ENCODE measurements at regions not wholly inside any gene's neighbourhood (a gene's known extent, or its start where the extent isn't known, plus 50 kb on each side); places are given as distances from the start of the nearest gene placed in this dataset.
"Not testable (repeated sequence)": the region's sequence is repeated elsewhere in the genome, so short reads cannot be mapped to it uniquely, and the experiment has no call there.

- no peaks in the 10 kb centered on the region for H3K27me3 ChIP-seq (ENCODE audit: control insufficient read depth, insufficient read depth, low read length)
- H3K9me3 ChIP-seq (ENCODE audit: control insufficient read depth, insufficient read depth, low read length) = peaks cover 9% of the 10 kb centered on the region
- H3K4me1 ChIP-seq (ENCODE audit: control insufficient read depth, insufficient read depth, low read length) = peaks cover 12% of the 10 kb centered on the region
- WGBS (ENCODE audit: insufficient coverage) = 100% methylated on average over 1 of the region's 3 CpGs
- no peak overlapping the region for H3K4me3 ChIP-seq (ENCODE audit: low read depth, low read length)
- H3K36me3 ChIP-seq (ENCODE audit: control insufficient read depth, insufficient read depth, low read length) = no peaks in the 10 kb centered on the region
- no peak for DNase-seq (ENCODE audit: low read depth in 4 of 6, low spot score in 6 of 6)
- H3K27ac ChIP-seq (ENCODE audit: low read depth, low read length) = no peak overlapping the region
Observed at GRCh38 chr2:16060125-16060935, 120.0 kb downstream of the MYCN start.

- no peak overlapping the region for H3K4me3 ChIP-seq (ENCODE audit: low read depth, low read length)
- H3K27ac ChIP-seq (ENCODE audit: low read depth, low read length) = no peak overlapping the region
- H3K27me3 ChIP-seq (ENCODE audit: control insufficient read depth, insufficient read depth, low read length) = no peaks in the 10 kb centered on the region
- no peak for DNase-seq (ENCODE audit: low read depth in 4 of 6, low spot score in 6 of 6)
- no peaks in the 10 kb centered on the region for H3K36me3 ChIP-seq (ENCODE audit: control insufficient read depth, insufficient read depth, low read length)
- peaks cover 9% of the 10 kb centered on the region for H3K9me3 ChIP-seq (ENCODE audit: control insufficient read depth, insufficient read depth, low read length)
- no CpG with 5 or more reads among the region's 4 CpGs for WGBS (ENCODE audit: insufficient coverage)
- H3K4me1 ChIP-seq (ENCODE audit: control insufficient read depth, insufficient read depth, low read length) = peaks cover 12% of the 10 kb centered on the region
Observed at GRCh38 chr2:16059393-16060016, 119.2 kb downstream of the MYCN start.

GRCh38 chr2:16058747-16059358 is 118.5 kb downstream of the MYCN start:
- Histone ChIP-seq H3K36me3 (ENCODE audit: control insufficient read depth, insufficient read depth, low read length) (no peaks in the 10 kb centered on the region), H3K27me3 (ENCODE audit: control insufficient read depth, insufficient read depth, low read length) (no peaks in the 10 kb centered on the region), H3K4me1 (ENCODE audit: control insufficient read depth, insufficient read depth, low read length) (peaks cover 12% of the 10 kb centered on the region), H3K9me3 (ENCODE audit: control insufficient read depth, insufficient read depth, low read length) (peaks cover 9% of the 10 kb centered on the region), H3K4me3 (ENCODE audit: low read depth, low read length) (no peak overlapping the region), H3K27ac (ENCODE audit: low read depth, low read length) (no peak overlapping the region)
- no peak for DNase-seq (ENCODE audit: low read depth in 4 of 6, low spot score in 6 of 6)
- no CpG with 5 or more reads among the region's 3 CpGs for WGBS (ENCODE audit: insufficient coverage)

GRCh38 chr2:16058256-16058655 is 117.9 kb downstream of the MYCN start:
- no peaks in the 10 kb centered on the region for H3K36me3 ChIP-seq (ENCODE audit: control insufficient read depth, insufficient read depth, low read length)
- 75% methylated on average over 6 of the region's 6 CpGs for WGBS (ENCODE audit: insufficient coverage)
- no peak overlapping the region for H3K27ac ChIP-seq (ENCODE audit: low read depth, low read length)
- no peaks in the 10 kb centered on the region for H3K27me3 ChIP-seq (ENCODE audit: control insufficient read depth, insufficient read depth, low read length)
- H3K4me1 ChIP-seq (ENCODE audit: control insufficient read depth, insufficient read depth, low read length) = peaks cover 12% of the 10 kb centered on the region
- H3K9me3 ChIP-seq (ENCODE audit: control insufficient read depth, insufficient read depth, low read length) = peaks cover 5% of the 10 kb centered on the region
- DNase-seq (ENCODE audit: low read depth in 4 of 6, low spot score in 6 of 6) = no peak
- H3K4me3 ChIP-seq (ENCODE audit: low read depth, low read length) = no peak overlapping the region

GRCh38 chr2:16057661-16058060 is 117.3 kb downstream of the MYCN start:
- no peaks in the 10 kb centered on the region for H3K36me3 ChIP-seq (ENCODE audit: control insufficient read depth, insufficient read depth, low read length)
- WGBS (ENCODE audit: insufficient coverage) = 96% methylated on average over 10 of the region's 10 CpGs

GRCh38 chr2:16055848-16056580 is 115.7 kb downstream of the MYCN start:
- H3K4me1 ChIP-seq (ENCODE audit: control insufficient read depth, insufficient read depth, low read length) = peaks cover 16% of the 10 kb centered on the region
- no peaks in the 10 kb centered on the region for H3K36me3 ChIP-seq (ENCODE audit: control insufficient read depth, insufficient read depth, low read length)
- WGBS (ENCODE audit: insufficient coverage) = 25% methylated on average over 5 of the region's 7 CpGs
- no peak overlapping the region for H3K4me3 ChIP-seq (ENCODE audit: low read depth, low read length)
- no peak for DNase-seq (ENCODE audit: low read depth in 4 of 6, low spot score in 6 of 6)
- no peaks in the 10 kb centered on the region for H3K27me3 ChIP-seq (ENCODE audit: control insufficient read depth, insufficient read depth, low read length)
- H3K27ac ChIP-seq (ENCODE audit: low read depth, low read length) = no peak overlapping the region
- no peaks in the 10 kb centered on the region for H3K9me3 ChIP-seq (ENCODE audit: control insufficient read depth, insufficient read depth, low read length)

More at GRCh38 chr2:16057661-16058060, 117.3 kb downstream of the MYCN start:
- Histone ChIP-seq H3K4me1 (ENCODE audit: control insufficient read depth, insufficient read depth, low read length) (peaks cover 12% of the 10 kb centered on the region), H3K27ac (ENCODE audit: low read depth, low read length) (no peak overlapping the region), H3K9me3 (ENCODE audit: control insufficient read depth, insufficient read depth, low read length) (peaks cover 1% of the 10 kb centered on the region), H3K4me3 (ENCODE audit: low read depth, low read length) (no peak overlapping the region), H3K27me3 (ENCODE audit: control insufficient read depth, insufficient read depth, low read length) (no peaks in the 10 kb centered on the region)
- no peak for DNase-seq (ENCODE audit: low read depth in 4 of 6, low spot score in 6 of 6)

- Histone ChIP-seq H3K27ac (ENCODE audit: low read depth, low read length) (no peak overlapping the region), H3K4me3 (ENCODE audit: low read depth, low read length) (no peak overlapping the region), H3K27me3 (ENCODE audit: control insufficient read depth, insufficient read depth, low read length) (no peaks in the 10 kb centered on the region), H3K4me1 (ENCODE audit: control insufficient read depth, insufficient read depth, low read length) (peaks cover 24% of the 10 kb centered on the region), H3K36me3 (ENCODE audit: control insufficient read depth, insufficient read depth, low read length) (no peaks in the 10 kb centered on the region), H3K9me3 (ENCODE audit: control insufficient read depth, insufficient read depth, low read length) (no peaks in the 10 kb centered on the region)
- no peak for DNase-seq (ENCODE audit: low read depth in 4 of 6, low spot score in 6 of 6)
- WGBS (ENCODE audit: insufficient coverage) = 93% methylated on average over 4 of the region's 7 CpGs
Observed at GRCh38 chr2:16053437-16054257, 113.3 kb downstream of the MYCN start.

- DNase-seq (ENCODE audit: low read depth in 4 of 6, low spot score in 6 of 6); H3K27me3 ChIP-seq (ENCODE audit: control insufficient read depth, insufficient read depth, low read length); H3K4me3 ChIP-seq (ENCODE audit: low read depth, low read length); H3K36me3 ChIP-seq (ENCODE audit: control insufficient read depth, insufficient read depth, low read length); H3K27ac ChIP-seq (ENCODE audit: low read depth, low read length); H3K9me3 ChIP-seq (ENCODE audit: control insufficient read depth, insufficient read depth, low read length): not testable (repeated sequence)
- 91% methylated on average over 5 of the region's 6 CpGs for WGBS (ENCODE audit: insufficient coverage)
- peaks cover 18% of the 10 kb centered on the region for H3K4me1 ChIP-seq (ENCODE audit: control insufficient read depth, insufficient read depth, low read length)
Observed at GRCh38 chr2:16052571-16053052, 112.3 kb downstream of the MYCN start.

Measured in spinal cord (tissue), 9 donors.